ENCODE measurements at regions not wholly inside any gene's neighbourhood (a gene's known extent, or its start where the extent isn't known, plus 50 kb on each side); places are given as distances from the start of the nearest gene placed in this dataset.

- TF ChIP-seq GATA2 (IDR thresholded peaks at IDR 0.05; ENCODE audit: low read depth, low read length) (no peak), GATA3 (IDR thresholded peaks at IDR 0.05; ENCODE audit: low read depth, low read length) (no peak)
Measured at GRCh38 chr5:123756816-123757215, 244.8 kb downstream of the CSNK1G3 start.

Measured in SH-SY5Y (cell line).